Keratinocyte (primary cell): ENCODE measurements at regions not wholly inside any gene's neighbourhood (a gene's known extent, or its start where the extent isn't known, plus 50 kb on each side); places are given as distances from the start of the nearest gene placed in this dataset.

Source experiments
- DNase-seq: peaks from one replicate; pipeline ENCODE4 v3.0.0-alpha.2; 2011; ENCODE audit warnings: low read depth, missing footprints, low spot score
- FAIRE-seq: peaks from 2 replicates; lab custom pipeline; 2011; peaks lifted over from hg19 to GRCh38; lab: Jason Lieb, UNC
- H2AFZ ChIP-seq: 2 replicates; pipeline ENCODE4 v1.6.0; 2012; ENCODE audit warnings: low read length, control low read depth, inconsistent platforms; ENCODE audit not compliant: control insufficient read depth
- H3K27ac ChIP-seq: 2 replicates; pipeline ENCODE4 v1.5.1; 2011; ENCODE audit warnings: low read length; ENCODE audit not compliant: control insufficient read depth, insufficient read depth
- H3K27me3 ChIP-seq: 3 replicates; pipeline ENCODE4 v1.6.0; 2011; ENCODE audit warnings: low read length; ENCODE audit not compliant: control insufficient read depth, insufficient read depth; ENCODE audit errors: extremely low read depth
- H3K36me3 ChIP-seq, 2 experiments: 2 replicates in 1 of 2; 3 replicates in 1 of 2; pipeline ENCODE4 v1.5.1; 2011; ENCODE audit warnings: low read length in 2 of 2, mild to moderate bottlenecking in 1 of 2; ENCODE audit not compliant: control insufficient read depth in 2 of 2, insufficient read depth in 2 of 2; ENCODE audit errors: extremely low read depth in 1 of 2
- H3K4me1 ChIP-seq: 3 replicates; pipeline ENCODE4 v1.5.1; 2011; ENCODE audit warnings: low read length; ENCODE audit not compliant: control insufficient read depth, insufficient read depth; ENCODE audit errors: extremely low read depth
- H3K4me2 ChIP-seq: 3 replicates; pipeline ENCODE4 v1.6.0; 2011; ENCODE audit warnings: low read depth, low read length; ENCODE audit not compliant: control insufficient read depth, insufficient read depth; ENCODE audit errors: extremely low read depth
- H3K4me3 ChIP-seq, 3 experiments: fragments of 200-600 bp in 1 of 3; sonication (generic) in 1 of 3; 2 replicates in 2 of 3; 3 replicates in 1 of 3; pipeline ENCODE4 v1.5.1; 2011 to 2016; ENCODE audit warnings: low read length in 3 of 3, mild to moderate bottlenecking in 3 of 3, control low read depth in 2 of 3, inconsistent platforms in 1 of 3, low read depth in 1 of 3, mixed read lengths in 1 of 3, mixed run types in 1 of 3, moderate library complexity in 1 of 3; ENCODE audit not compliant: control insufficient read depth in 2 of 3, insufficient read depth in 2 of 3; ENCODE audit errors: extremely low read depth in 1 of 3
- H3K79me2 ChIP-seq: 2 replicates; pipeline ENCODE4 v1.6.0; 2012; ENCODE audit warnings: low read length; ENCODE audit not compliant: control insufficient read depth, insufficient read depth
- H3K9ac ChIP-seq: 3 replicates; pipeline ENCODE4 v1.6.0; 2011; ENCODE audit warnings: low read length; ENCODE audit not compliant: control insufficient read depth, insufficient read depth; ENCODE audit errors: extremely low read depth
- H3K9me1 ChIP-seq: 3 replicates; pipeline ENCODE4 v1.6.0; 2011; ENCODE audit warnings: low read length; ENCODE audit not compliant: control insufficient read depth, insufficient read depth; ENCODE audit errors: extremely low read depth
- H3K9me3 ChIP-seq: 2 replicates; pipeline ENCODE4 v1.5.1; 2012; ENCODE audit warnings: low read depth, low read length; ENCODE audit not compliant: control insufficient read depth
- H4K20me1 ChIP-seq: 3 replicates; pipeline ENCODE4 v1.6.0; 2011; ENCODE audit warnings: low read length; ENCODE audit not compliant: control insufficient read depth, insufficient read depth; ENCODE audit errors: extremely low read depth
- EZH2 ChIP-seq: IDR thresholded peaks from one replicate; pipeline ENCODE4 v1.6.1; 2012; ENCODE audit warnings: inconsistent platforms, mild to moderate bottlenecking, low read length, moderate library complexity
- dilution Hi-C: fragments of 300-500 bp; cut with MboI; formaldehyde crosslinking; loops from one replicate; pipeline ENCODE4 v1.7.0; 2020; ENCODE audit warnings: low sequenced_read_pairs; ENCODE audit not compliant: extremely low pct_ligation_motif_present
- TF ChIP-seq, protein P1 (sequence below), 3 experiments: IDR thresholded peaks in 1 of 3; conservative IDR thresholded peaks in 1 of 3; optimal IDR thresholded peaks in 1 of 3; 2 replicates in 2 of 3; 3 replicates in 1 of 3; pipeline versions ENCODE3 to v1.5.1; 2011; ENCODE audit warnings: low read length in 3 of 3, mild to moderate bottlenecking in 3 of 3, moderate library complexity in 2 of 3, control low read depth in 1 of 3, inconsistent platforms in 1 of 3; ENCODE audit not compliant: insufficient read depth in 2 of 3; ENCODE audit errors: extremely low read depth in 1 of 3

DNA sequence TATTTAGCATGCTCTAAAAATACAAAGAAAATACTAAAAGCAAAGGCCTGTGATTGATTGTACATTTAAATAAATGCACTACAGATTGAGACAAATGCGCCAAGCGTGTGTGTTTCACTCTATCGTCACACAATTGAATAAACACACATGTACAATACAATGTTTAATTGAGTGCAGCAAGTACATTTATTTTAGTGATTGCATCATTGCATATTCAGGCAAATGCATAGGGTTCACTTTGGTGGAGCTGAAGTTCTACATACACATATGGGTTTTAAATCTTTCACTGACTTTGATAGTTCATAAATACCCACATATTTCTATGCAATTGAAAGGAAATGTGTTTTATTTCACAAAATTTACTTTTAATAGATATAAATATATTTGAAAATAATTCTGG, 750.6 kb upstream of the MMS22L start:
- H3K9me1 ChIP-seq = no peaks in the 10 kb centered on the region
- H3K36me3 ChIP-seq = no peaks in the 10 kb centered on the region
- H3K4me2 ChIP-seq = no peak overlapping the region
- no peaks in the 10 kb centered on the region for H3K79me2 ChIP-seq
- DNase-seq = no peak
- no peak overlapping the region for H3K27ac ChIP-seq
- H2AFZ ChIP-seq = no peak overlapping the region
- TF ChIP-seq, protein P1, sequence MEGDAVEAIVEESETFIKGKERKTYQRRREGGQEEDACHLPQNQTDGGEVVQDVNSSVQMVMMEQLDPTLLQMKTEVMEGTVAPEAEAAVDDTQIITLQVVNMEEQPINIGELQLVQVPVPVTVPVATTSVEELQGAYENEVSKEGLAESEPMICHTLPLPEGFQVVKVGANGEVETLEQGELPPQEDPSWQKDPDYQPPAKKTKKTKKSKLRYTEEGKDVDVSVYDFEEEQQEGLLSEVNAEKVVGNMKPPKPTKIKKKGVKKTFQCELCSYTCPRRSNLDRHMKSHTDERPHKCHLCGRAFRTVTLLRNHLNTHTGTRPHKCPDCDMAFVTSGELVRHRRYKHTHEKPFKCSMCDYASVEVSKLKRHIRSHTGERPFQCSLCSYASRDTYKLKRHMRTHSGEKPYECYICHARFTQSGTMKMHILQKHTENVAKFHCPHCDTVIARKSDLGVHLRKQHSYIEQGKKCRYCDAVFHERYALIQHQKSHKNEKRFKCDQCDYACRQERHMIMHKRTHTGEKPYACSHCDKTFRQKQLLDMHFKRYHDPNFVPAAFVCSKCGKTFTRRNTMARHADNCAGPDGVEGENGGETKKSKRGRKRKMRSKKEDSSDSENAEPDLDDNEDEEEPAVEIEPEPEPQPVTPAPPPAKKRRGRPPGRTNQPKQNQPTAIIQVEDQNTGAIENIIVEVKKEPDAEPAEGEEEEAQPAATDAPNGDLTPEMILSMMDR (optimal IDR thresholded peaks at IDR 0.05 in 1 of 3, IDR thresholded peaks at IDR 0.05 in 1 of 3, conservative IDR thresholded peaks at IDR 0.05 in 1 of 3; ENCODE audit: extremely low read depth in 1 of 3, insufficient read depth in 2 of 3, low read length in 3 of 3) = no peak
- no peak for TF ChIP-seq EZH2
- no peak for FAIRE-seq
- no peaks in the 10 kb centered on the region for H4K20me1 ChIP-seq
- dilution Hi-C loops = no loop called here
- H3K4me3 ChIP-seq = no peak overlapping the region
- H3K4me1 ChIP-seq = no peaks in the 10 kb centered on the region
- no peaks in the 10 kb centered on the region for H3K9me3 ChIP-seq
- H3K9ac ChIP-seq = no peak overlapping the region
- no peaks in the 10 kb centered on the region for H3K27me3 ChIP-seq

- Histone ChIP-seq H3K4me3 (no peak overlapping the region), H2AFZ (no peak overlapping the region), H4K20me1 (no peaks in the 10 kb centered on the region), H3K4me1 (no peaks in the 10 kb centered on the region), H3K27me3 (no peaks in the 10 kb centered on the region), H3K9ac (no peak overlapping the region), H3K4me2 (no peak overlapping the region), H3K79me2 (no peaks in the 10 kb centered on the region), H3K36me3 (no peaks in the 10 kb centered on the region), H3K9me1 (no peaks in the 10 kb centered on the region), H3K9me3 (no peaks in the 10 kb centered on the region), H3K27ac (no peak overlapping the region)
- FAIRE-seq (no peak), DNase-seq (no peak)
- TF ChIP-seq, protein P1 (optimal IDR thresholded peaks at IDR 0.05 in 1 of 3, IDR thresholded peaks at IDR 0.05 in 1 of 3, conservative IDR thresholded peaks at IDR 0.05 in 1 of 3; ENCODE audit: extremely low read depth in 1 of 3, insufficient read depth in 2 of 3, low read length in 3 of 3) = no peak
- TF ChIP-seq EZH2 = no peak
- dilution Hi-C loops = no loop called here
Observed at GRCh38 chr6:98036344-98036923, 753.4 kb upstream of the MMS22L start.
